NB4 (cell line): ENCODE measurements at regions not wholly inside any gene's neighbourhood (a gene's known extent, or its start where the extent isn't known, plus 50 kb on each side); places are given as distances from the start of the nearest gene placed in this dataset.

Experiments
- MYC ChIP-seq: IDR thresholded peaks from 2 replicates; pipeline ENCODE4 v1.6.1; 2011; ENCODE audit warnings: low read depth, low read length
- POLR2A ChIP-seq: IDR thresholded peaks from 2 replicates; pipeline ENCODE4 v1.6.1; 2011; ENCODE audit warnings: mild to moderate bottlenecking; ENCODE audit not compliant: insufficient read length; ENCODE audit errors: extremely low read depth
- TF ChIP-seq, protein P1 (sequence below): IDR thresholded peaks from one replicate; pipeline ENCODE4 v1.5.1; 2012; ENCODE audit warnings: low read depth, low read length
- TF ChIP-seq, protein P2 (sequence below): IDR thresholded peaks from 2 replicates; pipeline ENCODE4 v1.6.1; 2011; ENCODE audit warnings: low read depth, low read length

DNA sequence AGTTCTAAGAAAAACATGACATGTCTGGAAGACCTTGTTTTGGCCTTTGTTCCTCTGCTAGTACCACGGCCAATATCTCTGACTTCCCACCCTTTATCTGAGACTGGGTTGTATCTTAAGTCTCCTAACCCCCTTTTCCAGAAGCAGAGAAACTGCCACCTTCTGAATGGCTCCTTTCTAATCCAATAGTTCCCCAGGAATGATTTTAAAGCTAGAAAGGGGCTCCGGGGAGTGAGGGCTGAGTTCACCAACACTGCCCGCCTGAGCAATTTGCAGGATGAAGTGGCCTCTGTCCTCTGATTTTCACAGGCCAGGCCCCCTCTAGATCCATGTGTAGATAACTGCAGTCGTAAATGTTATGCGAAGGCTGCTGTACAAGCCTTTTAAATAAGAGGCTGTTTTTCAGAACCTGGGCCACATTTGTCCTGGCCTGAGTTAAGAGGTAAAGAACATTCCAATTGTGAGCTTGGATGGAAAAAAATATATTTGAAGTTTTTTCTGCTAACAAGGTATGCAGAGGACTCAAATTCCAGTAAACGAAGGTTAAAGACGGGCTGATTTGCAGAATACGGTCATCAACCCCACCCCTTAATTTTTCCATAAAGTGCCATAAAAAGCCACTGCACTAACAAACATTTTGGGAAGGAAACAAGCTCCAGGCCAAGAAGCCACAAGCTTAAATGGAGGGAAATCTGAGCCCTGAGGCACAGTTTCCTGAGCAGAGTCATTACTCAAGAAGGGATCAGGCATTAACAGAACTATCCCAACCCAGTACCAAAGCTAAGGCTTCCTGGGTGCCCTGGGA is 117.0 kb upstream of the MAF start:
- TF ChIP-seq, protein P1, sequence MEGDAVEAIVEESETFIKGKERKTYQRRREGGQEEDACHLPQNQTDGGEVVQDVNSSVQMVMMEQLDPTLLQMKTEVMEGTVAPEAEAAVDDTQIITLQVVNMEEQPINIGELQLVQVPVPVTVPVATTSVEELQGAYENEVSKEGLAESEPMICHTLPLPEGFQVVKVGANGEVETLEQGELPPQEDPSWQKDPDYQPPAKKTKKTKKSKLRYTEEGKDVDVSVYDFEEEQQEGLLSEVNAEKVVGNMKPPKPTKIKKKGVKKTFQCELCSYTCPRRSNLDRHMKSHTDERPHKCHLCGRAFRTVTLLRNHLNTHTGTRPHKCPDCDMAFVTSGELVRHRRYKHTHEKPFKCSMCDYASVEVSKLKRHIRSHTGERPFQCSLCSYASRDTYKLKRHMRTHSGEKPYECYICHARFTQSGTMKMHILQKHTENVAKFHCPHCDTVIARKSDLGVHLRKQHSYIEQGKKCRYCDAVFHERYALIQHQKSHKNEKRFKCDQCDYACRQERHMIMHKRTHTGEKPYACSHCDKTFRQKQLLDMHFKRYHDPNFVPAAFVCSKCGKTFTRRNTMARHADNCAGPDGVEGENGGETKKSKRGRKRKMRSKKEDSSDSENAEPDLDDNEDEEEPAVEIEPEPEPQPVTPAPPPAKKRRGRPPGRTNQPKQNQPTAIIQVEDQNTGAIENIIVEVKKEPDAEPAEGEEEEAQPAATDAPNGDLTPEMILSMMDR: no peak
- TF ChIP-seq POLR2A (no peak), MYC (no peak)
- TF ChIP-seq, protein P2, sequence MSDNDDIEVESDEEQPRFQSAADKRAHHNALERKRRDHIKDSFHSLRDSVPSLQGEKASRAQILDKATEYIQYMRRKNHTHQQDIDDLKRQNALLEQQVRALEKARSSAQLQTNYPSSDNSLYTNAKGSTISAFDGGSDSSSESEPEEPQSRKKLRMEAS: no peak
